HCT116 (cell line): ENCODE measurements at regions not wholly inside any gene's neighbourhood (a gene's known extent, or its start where the extent isn't known, plus 50 kb on each side); places are given as distances from the start of the nearest gene placed in this dataset.

Experiments used
- ATAC-seq: fragments of 200-7000 bp; cut with Tn5 transposase; 2 replicates; pipeline ENCODE4 v1.9.1; 2020; ENCODE audit warnings: mild to moderate bottlenecking, moderate library complexity
- BruUV-seq: library from RNA; stranded (reverse); fragments of 400-500 nt; replicated peaks from 2 replicates; lab custom pipeline; 2021; lab: Mats Ljungman, UMichigan
- CTCF ChIA-PET: fragments of 300-600 bp; sonication (Branson Sonifier 250); formaldehyde crosslinking; loops from one replicate; lab custom pipeline; 2021; ENCODE audit warnings: antibody characterized with exemption; lab: Charles Lee
- POLR2A ChIA-PET: fragments of 300-600, 350-600 bp; sonication (Branson Sonifier 250); formaldehyde crosslinking; loops from one replicate; lab custom pipeline; 2021; ENCODE audit warnings: antibody characterized with exemption; lab: Charles Lee
- RAD21 ChIA-PET, 2 experiments: fragments of 300-600 bp; sonication (Branson Sonifier 250); formaldehyde crosslinking; loops; one replicate each; lab custom pipeline; 2023; ENCODE audit warnings: low total read pairs in 2 of 2; ENCODE audit not compliant: uncharacterized antibody in 2 of 2, unreplicated experiment in 2 of 2, low non-redundant PET in 1 of 2; lab: Charles Lee
- DNase-seq: peaks from one replicate; pipeline ENCODE4 v3.0.0-alpha.2; 2010; ENCODE audit warnings: low read depth, low spot score
- H2AFZ ChIP-seq: fragments of 200-600 bp; shearing (Covaris generic), sonication (generic); 2 replicates; pipeline ENCODE4 v1.6.1; 2017; ENCODE audit warnings: low read depth, mixed run types, mixed read lengths, antibody characterized with exemption, low read length; ENCODE audit not compliant: poor library complexity, severe bottlenecking
- H3K27ac ChIP-seq: 2 replicates; pipeline ENCODE4 v1.5.1; 2012; ENCODE audit warnings: low read depth, low read length
- H3K27me3 ChIP-seq: fragments of 200-600 bp; sonication (generic); 2 replicates; pipeline ENCODE4 v1.6.1; 2016; ENCODE audit warnings: mixed run types, low read length, mixed read lengths; ENCODE audit not compliant: insufficient read depth
- H3K36me3 ChIP-seq, 2 experiments: fragments of 200-500 bp in 1 of 2; fragments of 200-600 bp in 1 of 2; sonication (Bioruptor generic) in 1 of 2; sonication (generic) in 1 of 2; 2 replicates each; pipeline versions ENCODE4 v1.5.1 to v1.6.1; 2014 to 2016; ENCODE audit warnings: low read length in 2 of 2, inconsistent platforms in 1 of 2, mixed read lengths in 1 of 2, mixed run types in 1 of 2; ENCODE audit not compliant: insufficient read depth in 2 of 2, control insufficient read depth in 1 of 2
- H3K4me1 ChIP-seq, 2 experiments: fragments of 200-600 bp in 1 of 2; sonication (generic) in 1 of 2; 2 replicates each; pipeline versions ENCODE4 v1.5.1 to v1.6.1; 2012 to 2017; ENCODE audit warnings: low read length in 2 of 2, inconsistent platforms in 1 of 2, mild to moderate bottlenecking in 1 of 2, mixed read lengths in 1 of 2, mixed run types in 1 of 2, moderate library complexity in 1 of 2; ENCODE audit not compliant: insufficient read depth in 2 of 2, control insufficient read depth in 1 of 2
- H3K4me2 ChIP-seq: fragments of 200-600 bp; sonication (generic); 2 replicates; pipeline ENCODE4 v1.6.1; 2017; ENCODE audit warnings: mixed run types, low read length, mixed read lengths
- H3K4me3 ChIP-seq, 2 experiments: fragments of 200-600 bp in 1 of 2; sonication (generic) in 1 of 2; replicated peaks in 1 of 2; 2 replicates each; pipeline ENCODE4 v1.5.1; 2011 to 2016; ENCODE audit warnings: low read length in 2 of 2, control low read depth in 1 of 2, low read depth in 1 of 2, mild to moderate bottlenecking in 1 of 2, mixed read lengths in 1 of 2, mixed run types in 1 of 2
- H3K79me2 ChIP-seq: fragments of 200-600 bp; sonication (generic); 2 replicates; pipeline ENCODE4 v1.6.1; 2017; ENCODE audit warnings: mild to moderate bottlenecking, mixed run types, low read length, moderate library complexity, mixed read lengths; ENCODE audit not compliant: insufficient read depth
- H3K9ac ChIP-seq: fragments of 200-600 bp; sonication (generic); 2 replicates; pipeline ENCODE4 v1.6.1; 2016; ENCODE audit warnings: low read length, mixed read lengths
- H3K9me2 ChIP-seq: fragments of 200-600 bp; sonication (generic), shearing (Covaris generic); 2 replicates; pipeline ENCODE4 v1.6.1; 2017; ENCODE audit warnings: mixed run types, mild to moderate bottlenecking, moderate library complexity; ENCODE audit not compliant: insufficient read depth
- H3K9me3 ChIP-seq, 2 experiments: fragments of 200-500 bp in 1 of 2; fragments of 200-600 bp in 1 of 2; sonication (Bioruptor generic) in 1 of 2; sonication (generic) in 1 of 2; 2 replicates each; pipeline ENCODE4 v1.6.1; 2014 to 2017; ENCODE audit warnings: low read length in 2 of 2, mixed read lengths in 2 of 2, inconsistent platforms in 1 of 2, low read depth in 1 of 2, mild to moderate bottlenecking in 1 of 2, mixed run types in 1 of 2, moderate library complexity in 1 of 2; ENCODE audit not compliant: control insufficient read depth in 1 of 2, insufficient read depth in 1 of 2
- H4K20me1 ChIP-seq: fragments of 200-600 bp; sonication (generic), shearing (Covaris generic); 2 replicates; pipeline ENCODE4 v1.6.1; 2017; ENCODE audit warnings: mixed run types, mild to moderate bottlenecking, moderate library complexity; ENCODE audit not compliant: insufficient read depth
- CBX3 ChIP-seq: IDR thresholded peaks from 2 replicates; pipeline ENCODE4 v1.6.1; 2012; ENCODE audit warnings: low read depth
- EGR1 ChIP-seq: IDR thresholded peaks from 2 replicates; pipeline ENCODE4 v1.6.1; 2012; ENCODE audit warnings: low read depth
- EZH2 ChIP-seq: fragments of 200-600 bp; sonication (generic); IDR thresholded peaks from 2 replicates; pipeline ENCODE4 v1.6.1; 2017; ENCODE audit warnings: antibody characterized with exemption, mixed run types
- RAD21 ChIP-seq: IDR thresholded peaks from 2 replicates; pipeline ENCODE4 v1.6.1; 2012; ENCODE audit warnings: low read depth, mild to moderate bottlenecking
- SRF ChIP-seq: IDR thresholded peaks from 2 replicates; pipeline ENCODE4 v1.6.1; 2012; ENCODE audit warnings: low read depth
- TCF7L2 ChIP-seq: IDR thresholded peaks from 2 replicates; pipeline ENCODE4 v1.7.0; 2011; ENCODE audit warnings: borderline replicate concordance, inconsistent platforms; ENCODE audit not compliant: insufficient read depth, insufficient read length; ENCODE audit errors: extremely low read depth
- YY1 ChIP-seq: IDR thresholded peaks from 2 replicates; pipeline ENCODE4 v1.6.1; 2011; ENCODE audit warnings: low read length, low read depth, moderate library complexity, mild to moderate bottlenecking; ENCODE audit not compliant: insufficient replicate concordance; ENCODE audit errors: extremely low read depth
- ZFX ChIP-seq: fragments of 450-650 bp; IDR thresholded peaks from 2 replicates; pipeline ENCODE4 v1.6.1; 2017
- intact Hi-C: fragments of 100-400 bp; cut with micrococcal nuclease; formaldehyde crosslinking; loops from 2 replicates; pipeline ENCODE4 v1.10.0; 2022
- TF ChIP-seq, protein P1 (sequence below): IDR thresholded peaks from 2 replicates; pipeline ENCODE4 v1.6.1; 2012; ENCODE audit warnings: low read depth
- TF ChIP-seq, protein P2 (sequence below): IDR thresholded peaks from 2 replicates; pipeline ENCODE4 v1.6.1; 2011; ENCODE audit warnings: mild to moderate bottlenecking, low read length, moderate library complexity; ENCODE audit not compliant: insufficient replicate concordance; ENCODE audit errors: extremely low read depth

DNA sequence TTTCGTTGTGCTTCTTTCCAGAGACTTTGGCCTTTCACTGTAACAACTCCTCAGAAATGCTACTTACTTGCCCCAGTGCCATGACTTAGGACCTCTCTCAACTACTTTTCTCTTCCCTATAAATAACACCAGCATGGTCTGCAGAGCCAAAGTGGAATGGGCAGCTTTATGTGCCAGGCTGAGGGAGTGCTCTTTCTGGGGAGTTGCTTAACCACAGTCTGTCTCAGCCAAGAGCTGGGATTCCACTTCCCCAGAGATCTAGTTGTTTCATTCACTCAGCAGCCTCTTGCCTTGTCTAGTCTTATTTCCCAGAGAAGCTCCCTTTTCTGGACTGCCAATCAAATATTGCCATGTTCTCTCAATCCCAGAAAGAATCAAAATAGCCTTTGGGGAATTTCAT is 912.2 kb downstream of the GRID1 start:
- no peaks in the 10 kb centered on the region for H4K20me1 ChIP-seq
- no peak overlapping the region for H3K4me2 ChIP-seq
- no peak overlapping the region for H2AFZ ChIP-seq
- TF ChIP-seq EZH2 = no peak
- TF ChIP-seq, protein P1, sequence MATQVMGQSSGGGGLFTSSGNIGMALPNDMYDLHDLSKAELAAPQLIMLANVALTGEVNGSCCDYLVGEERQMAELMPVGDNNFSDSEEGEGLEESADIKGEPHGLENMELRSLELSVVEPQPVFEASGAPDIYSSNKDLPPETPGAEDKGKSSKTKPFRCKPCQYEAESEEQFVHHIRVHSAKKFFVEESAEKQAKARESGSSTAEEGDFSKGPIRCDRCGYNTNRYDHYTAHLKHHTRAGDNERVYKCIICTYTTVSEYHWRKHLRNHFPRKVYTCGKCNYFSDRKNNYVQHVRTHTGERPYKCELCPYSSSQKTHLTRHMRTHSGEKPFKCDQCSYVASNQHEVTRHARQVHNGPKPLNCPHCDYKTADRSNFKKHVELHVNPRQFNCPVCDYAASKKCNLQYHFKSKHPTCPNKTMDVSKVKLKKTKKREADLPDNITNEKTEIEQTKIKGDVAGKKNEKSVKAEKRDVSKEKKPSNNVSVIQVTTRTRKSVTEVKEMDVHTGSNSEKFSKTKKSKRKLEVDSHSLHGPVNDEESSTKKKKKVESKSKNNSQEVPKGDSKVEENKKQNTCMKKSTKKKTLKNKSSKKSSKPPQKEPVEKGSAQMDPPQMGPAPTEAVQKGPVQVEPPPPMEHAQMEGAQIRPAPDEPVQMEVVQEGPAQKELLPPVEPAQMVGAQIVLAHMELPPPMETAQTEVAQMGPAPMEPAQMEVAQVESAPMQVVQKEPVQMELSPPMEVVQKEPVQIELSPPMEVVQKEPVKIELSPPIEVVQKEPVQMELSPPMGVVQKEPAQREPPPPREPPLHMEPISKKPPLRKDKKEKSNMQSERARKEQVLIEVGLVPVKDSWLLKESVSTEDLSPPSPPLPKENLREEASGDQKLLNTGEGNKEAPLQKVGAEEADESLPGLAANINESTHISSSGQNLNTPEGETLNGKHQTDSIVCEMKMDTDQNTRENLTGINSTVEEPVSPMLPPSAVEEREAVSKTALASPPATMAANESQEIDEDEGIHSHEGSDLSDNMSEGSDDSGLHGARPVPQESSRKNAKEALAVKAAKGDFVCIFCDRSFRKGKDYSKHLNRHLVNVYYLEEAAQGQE = no peak
- no peak for TF ChIP-seq SRF
- TF ChIP-seq RAD21 = no peak
- no peak for TF ChIP-seq CBX3
- TF ChIP-seq TCF7L2 = no peak
- TF ChIP-seq EGR1 = no peak
- no peaks in the 10 kb centered on the region for H3K36me3 ChIP-seq
- no peaks in the 10 kb centered on the region for H3K9me2 ChIP-seq
- peaks cover 49% of the 10 kb centered on the region; the same call in 1 of the 2 replicates for H3K27me3 ChIP-seq
- no TSS peak for BruUV-seq
- H3K79me2 ChIP-seq = no peaks in the 10 kb centered on the region
- CTCF ChIA-PET = no interaction called here
- intact Hi-C loops = no loop called here
- H3K27ac ChIP-seq = no peak overlapping the region
- POLR2A ChIA-PET = no interaction called here
- RAD21 ChIA-PET = no interaction called here
- H3K4me3 ChIP-seq = no peak overlapping the region
- no peaks in the 10 kb centered on the region for H3K9me3 ChIP-seq
- no peak for ATAC-seq
- no peaks in the 10 kb centered on the region for H3K4me1 ChIP-seq
- no peak for DNase-seq
- H3K9ac ChIP-seq = no peak overlapping the region

DNA sequence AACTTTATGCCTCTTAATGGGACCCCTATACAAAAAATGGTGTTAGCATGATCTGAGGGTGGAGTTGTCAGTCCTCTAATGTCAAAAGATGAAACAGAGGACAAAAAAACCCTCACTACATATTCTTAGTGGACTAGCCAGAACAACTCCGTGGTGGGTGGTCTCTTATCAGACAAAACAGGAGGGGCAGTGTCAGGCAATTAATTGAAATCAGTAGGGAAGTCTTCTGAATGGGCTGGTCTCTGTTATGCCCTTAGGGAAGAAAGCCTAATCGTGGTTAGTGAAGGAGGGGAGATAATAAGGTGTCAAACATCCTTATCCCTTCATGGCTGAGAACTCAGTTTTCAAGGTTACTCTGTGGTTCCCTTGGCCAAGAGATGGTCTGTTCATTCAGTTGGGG is 909.4 kb downstream of the GRID1 start:
- no peaks in the 10 kb centered on the region for H3K9me3 ChIP-seq
- peaks cover 34% of the 10 kb centered on the region; the same call in 1 of the 2 replicates for H3K27me3 ChIP-seq
- no peak overlapping the region for H3K27ac ChIP-seq
- H2AFZ ChIP-seq = no peak overlapping the region
- CTCF ChIA-PET = no interaction called here
- H3K4me3 ChIP-seq = no peak overlapping the region
- no peaks in the 10 kb centered on the region for H3K9me2 ChIP-seq
- intact Hi-C loops = no loop called here
- no peaks in the 10 kb centered on the region for H4K20me1 ChIP-seq
- BruUV-seq = no TSS peak
- ATAC-seq (no peak), DNase-seq (no peak)
- no peaks in the 10 kb centered on the region for H3K36me3 ChIP-seq
- H3K79me2 ChIP-seq = no peaks in the 10 kb centered on the region
- H3K4me1 ChIP-seq = no peaks in the 10 kb centered on the region
- POLR2A ChIA-PET = no interaction called here
- RAD21 ChIA-PET = no interaction called here
- H3K9ac ChIP-seq = no peak overlapping the region
- H3K4me2 ChIP-seq = no peak overlapping the region
- TF ChIP-seq, protein P2, sequence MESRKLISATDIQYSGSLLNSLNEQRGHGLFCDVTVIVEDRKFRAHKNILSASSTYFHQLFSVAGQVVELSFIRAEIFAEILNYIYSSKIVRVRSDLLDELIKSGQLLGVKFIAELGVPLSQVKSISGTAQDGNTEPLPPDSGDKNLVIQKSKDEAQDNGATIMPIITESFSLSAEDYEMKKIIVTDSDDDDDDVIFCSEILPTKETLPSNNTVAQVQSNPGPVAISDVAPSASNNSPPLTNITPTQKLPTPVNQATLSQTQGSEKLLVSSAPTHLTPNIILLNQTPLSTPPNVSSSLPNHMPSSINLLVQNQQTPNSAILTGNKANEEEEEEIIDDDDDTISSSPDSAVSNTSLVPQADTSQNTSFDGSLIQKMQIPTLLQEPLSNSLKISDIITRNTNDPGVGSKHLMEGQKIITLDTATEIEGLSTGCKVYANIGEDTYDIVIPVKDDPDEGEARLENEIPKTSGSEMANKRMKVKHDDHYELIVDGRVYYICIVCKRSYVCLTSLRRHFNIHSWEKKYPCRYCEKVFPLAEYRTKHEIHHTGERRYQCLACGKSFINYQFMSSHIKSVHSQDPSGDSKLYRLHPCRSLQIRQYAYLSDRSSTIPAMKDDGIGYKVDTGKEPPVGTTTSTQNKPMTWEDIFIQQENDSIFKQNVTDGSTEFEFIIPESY = no peak
- TF ChIP-seq YY1 (no peak), CBX3 (no peak), ZFX (no peak)
- TF ChIP-seq, protein P1 = no peak
